ENCODE measurements at regions not wholly inside any gene's neighbourhood (a gene's known extent, or its start where the extent isn't known, plus 50 kb on each side); places are given as distances from the start of the nearest gene placed in this dataset.

DNA sequence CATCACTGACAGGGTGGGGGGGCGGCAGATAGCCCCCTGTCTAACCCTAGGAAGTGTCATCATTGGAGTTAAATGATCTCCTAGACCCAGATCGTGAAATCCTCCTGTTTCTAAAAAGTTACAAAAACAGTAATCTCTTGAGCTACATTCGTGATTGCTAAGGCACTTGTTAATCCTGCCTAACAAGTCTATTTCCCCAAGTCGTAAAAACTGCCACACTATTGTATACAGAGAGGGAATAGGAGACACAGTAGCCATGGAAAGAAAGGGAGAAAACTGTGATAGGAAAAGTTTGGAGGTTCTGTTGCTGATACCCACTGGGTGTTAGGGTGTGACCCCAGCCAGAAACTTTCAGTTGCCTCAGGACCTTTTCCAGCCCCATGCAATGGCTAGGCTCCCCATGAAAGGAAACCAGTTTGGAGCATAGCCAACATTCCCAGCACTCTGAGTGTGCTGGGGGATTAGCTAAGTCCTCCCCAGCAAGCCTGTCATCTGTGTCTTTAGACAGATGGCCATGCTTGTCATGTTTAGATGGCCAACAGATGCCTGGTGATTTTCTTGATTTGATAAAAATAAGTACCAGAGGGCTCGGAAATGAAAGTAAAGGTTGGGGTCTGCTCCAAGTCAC lies 63.3 kb upstream of the ANXA10 start:
- DNase-seq (ENCODE audit: low read depth in 1 of 2, low spot score in 1 of 2) = no peak

DNA sequence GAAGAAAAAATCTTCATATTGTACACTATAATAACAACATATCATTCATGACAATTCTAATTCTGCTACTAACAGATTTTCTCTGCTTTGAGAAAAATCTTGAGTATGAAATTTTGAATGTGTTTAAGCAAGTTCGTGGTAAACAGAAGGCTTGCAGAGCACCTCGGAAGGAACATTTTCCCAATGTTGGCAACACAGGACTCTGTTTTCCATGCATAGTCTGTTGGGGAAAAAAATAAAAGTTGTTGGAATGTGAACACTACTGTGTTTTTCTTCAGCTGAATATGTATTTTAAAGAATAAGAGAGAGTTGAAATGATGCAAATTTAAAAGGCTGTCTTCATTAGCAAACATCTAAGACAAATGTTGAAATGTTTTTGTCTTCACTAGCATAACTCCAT lies 54.7 kb upstream of the ANXA10 start:
- DNase-seq (ENCODE audit: low read depth in 1 of 2, low spot score in 1 of 2) = no peak

DNA sequence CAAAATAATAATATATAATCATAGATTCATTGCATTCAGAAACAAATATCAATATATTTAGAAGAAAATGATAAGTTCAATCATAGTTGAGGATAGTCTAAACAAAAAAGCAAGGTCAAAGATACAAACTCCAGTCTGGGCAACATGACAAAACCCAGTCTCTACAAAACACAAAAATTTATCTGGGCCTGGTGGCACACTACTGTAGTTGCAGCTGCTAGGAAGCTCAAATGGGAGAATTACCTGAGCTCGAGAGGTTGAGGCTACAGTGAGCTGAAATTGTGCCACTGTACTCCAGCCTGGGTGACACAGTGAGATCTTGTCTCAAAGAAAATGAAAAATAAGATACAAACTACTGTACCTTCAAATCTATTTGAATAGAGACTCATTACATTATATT lies 52.7 kb upstream of the ANXA10 start:
- DNase-seq (ENCODE audit: low read depth in 1 of 2, low spot score in 1 of 2) = no peak

Measured in stimulated activated CD4-positive, alpha-beta T cell treated with anti-CD3 and anti-CD28 coated beads, Interleukin-15, amount 100 ng/mL, for 1 hour (primary cell).